Ecto neural progenitor cell (in vitro differentiated cells): ENCODE measurements at regions not wholly inside any gene's neighbourhood (a gene's known extent, or its start where the extent isn't known, plus 50 kb on each side); places are given as distances from the start of the nearest gene placed in this dataset.
"Not testable (repeated sequence)": the region's sequence is repeated elsewhere in the genome, so short reads cannot be mapped to it uniquely, and the experiment has no call there.

Experiments
- DNase-seq: peaks from one replicate; pipeline ENCODE4 v3.0.0-alpha.2; 2018; ENCODE audit warnings: low spot score

DNA sequence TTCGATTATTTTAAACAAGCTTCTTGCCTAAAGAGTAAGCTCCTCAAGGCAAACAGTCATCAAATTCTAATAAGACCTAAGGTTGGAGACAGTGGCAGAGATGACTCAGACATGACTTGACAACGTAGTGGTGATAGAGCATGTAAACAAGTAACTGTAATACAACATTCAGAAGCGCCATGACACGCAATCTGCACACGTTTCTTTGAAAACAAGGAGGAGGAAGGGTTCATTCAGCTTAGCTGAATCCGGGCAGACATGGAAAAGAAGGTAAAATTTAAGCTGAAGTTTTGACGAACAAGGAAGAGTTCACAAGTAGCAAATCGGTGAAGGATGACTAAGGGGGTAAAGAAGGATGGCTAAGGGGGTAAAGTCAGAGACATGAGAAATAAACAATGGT lies 152.4 kb upstream of the ZC3H12C start:
- DNase-seq = no peak

DNA sequence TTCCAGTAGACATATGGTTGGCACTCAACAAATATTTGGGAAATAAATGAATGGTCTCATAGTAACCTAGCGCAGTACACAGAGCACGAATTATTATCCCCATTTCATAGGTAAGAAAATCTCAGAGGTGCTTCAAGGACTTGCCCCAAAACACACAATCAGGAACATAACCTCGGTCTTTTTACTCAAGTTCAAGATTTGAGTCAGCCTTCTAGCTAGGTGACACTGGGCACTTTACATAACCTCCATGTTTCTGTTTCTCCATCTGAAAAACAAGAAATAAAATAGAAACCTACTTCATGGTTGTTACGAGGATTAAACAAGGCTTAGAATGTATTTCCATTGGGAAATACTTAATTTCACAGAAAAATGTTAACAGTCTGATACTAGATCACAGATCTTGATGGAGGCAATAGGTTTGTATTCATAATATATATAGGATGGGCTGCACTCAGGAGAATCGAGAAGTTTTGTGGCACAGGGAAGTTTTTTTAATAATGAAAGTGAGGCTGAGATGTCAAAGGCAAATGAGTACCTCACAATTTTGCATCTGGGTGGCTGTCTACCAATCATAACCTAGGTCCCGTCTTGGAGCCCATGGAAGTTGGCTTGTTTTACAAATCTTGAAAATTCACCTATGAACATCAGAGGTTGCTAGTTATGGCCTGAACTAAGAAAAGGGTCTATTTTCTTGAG lies 147.4 kb upstream of the ZC3H12C start:
- no peak for DNase-seq

DNA sequence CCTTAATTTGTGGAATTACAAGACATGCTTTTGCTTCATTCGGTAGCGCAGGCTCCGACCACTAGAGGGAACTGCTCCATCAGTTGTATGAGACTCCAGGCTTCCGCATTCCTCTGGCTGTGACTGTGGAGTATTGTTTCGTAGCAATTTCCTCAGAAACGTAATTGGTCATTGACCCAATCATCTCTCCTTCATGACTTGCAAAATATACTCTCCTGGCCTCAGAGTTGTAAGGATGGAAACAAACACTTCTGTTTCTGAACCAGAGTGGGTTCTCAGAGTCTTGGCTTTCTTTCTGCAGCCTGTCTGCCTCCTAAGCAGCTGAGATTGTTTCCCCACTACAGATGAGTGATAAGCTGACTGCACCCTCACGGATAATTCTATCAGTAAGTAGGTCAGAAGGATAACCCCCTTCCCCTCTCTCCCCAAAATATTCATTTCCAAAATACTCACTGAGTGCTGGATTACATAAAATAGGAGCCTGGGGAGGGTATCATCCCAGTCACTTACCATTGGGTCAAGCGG lies 146.8 kb upstream of the ZC3H12C start:
- DNase-seq = peak; percentile 74

DNA sequence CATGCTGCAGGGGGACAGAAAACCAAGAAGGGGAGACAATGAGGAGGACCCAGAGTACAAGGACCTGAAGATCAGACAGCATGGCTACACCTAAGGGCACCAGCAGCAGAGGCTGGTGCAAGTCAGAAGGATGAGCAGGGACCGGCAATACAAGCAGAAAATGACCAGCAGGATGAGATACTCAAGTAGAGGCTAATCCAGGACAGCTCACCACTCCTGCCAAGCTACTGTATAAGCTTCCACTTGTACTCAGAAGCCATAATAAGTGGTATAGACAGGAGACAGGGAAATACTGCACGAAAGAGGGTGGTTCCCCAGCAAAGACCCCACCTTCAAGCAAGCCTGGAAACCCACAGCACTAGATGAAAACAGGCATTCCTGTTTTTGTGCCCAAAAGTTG lies 138.7 kb upstream of the ZC3H12C start:
- DNase-seq = no peak

DNA sequence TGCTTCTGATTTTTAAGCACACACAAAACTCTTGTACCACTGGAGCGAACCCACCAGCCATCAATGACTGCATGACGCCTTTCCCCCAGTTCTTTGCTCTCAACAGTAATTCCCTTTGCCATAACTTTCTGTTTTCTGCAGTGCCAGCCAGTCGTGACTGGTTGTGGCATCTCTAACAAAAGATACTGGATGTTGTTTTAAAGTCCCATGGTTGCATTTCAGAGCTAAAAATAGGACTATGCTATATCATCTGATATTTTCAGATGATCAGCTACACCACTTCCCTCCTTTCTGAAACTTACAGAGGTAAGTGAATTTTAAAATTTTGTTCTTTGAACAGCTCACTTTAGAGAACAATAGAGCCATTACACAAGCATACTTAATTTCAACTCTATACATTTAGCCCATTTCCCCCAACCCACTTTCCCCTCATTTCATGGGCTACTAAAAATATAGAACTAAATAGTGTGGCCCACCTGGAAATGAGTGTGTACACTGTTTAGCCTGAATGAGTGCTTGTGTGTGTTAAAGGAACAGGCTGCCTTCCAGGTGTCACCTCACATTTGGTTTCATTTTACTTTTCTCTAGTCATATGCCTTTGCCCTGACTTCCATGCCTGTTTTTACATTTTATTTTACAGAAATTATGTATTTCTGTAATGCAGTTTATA lies 136.9 kb upstream of the ZC3H12C start:
- DNase-seq = no peak

DNA sequence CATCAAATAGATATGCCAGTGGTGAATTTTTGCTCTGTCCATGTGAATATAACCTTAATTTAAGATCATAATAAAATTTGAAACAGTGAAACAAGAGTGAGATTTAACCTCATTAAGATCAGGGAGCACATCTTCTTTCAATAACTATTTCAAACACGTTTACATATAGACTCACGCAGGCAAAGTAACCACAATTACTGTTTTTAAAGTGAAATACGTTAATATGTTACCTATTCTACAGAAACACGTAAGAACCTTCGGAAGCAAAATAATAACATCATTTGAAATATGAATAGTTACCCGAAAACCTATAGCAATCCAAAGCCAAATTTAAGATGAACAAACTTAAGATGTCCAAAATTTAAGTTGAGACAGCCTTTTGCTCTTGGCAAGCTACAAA lies 136.2 kb upstream of the ZC3H12C start:
- no peak for DNase-seq

DNA sequence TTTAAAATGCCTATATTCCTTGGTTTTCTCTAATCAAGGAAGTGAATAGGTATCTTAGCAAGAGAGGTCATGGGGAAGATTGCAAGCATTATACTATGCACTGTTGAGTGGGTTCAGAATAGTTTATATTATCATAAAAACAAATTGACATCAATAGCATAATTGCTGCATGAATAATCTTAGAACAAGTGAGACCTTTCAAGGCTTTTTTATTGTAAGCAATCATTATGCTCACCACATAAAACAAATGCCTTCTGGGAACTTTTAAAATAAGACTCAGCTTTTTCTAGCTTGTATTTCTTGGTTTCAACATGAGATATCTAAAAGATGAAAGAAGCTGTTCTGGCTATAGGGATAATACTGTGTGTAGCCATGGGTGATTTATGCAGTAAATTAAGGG lies 135.6 kb upstream of the ZC3H12C start:
- DNase-seq = no peak

DNA sequence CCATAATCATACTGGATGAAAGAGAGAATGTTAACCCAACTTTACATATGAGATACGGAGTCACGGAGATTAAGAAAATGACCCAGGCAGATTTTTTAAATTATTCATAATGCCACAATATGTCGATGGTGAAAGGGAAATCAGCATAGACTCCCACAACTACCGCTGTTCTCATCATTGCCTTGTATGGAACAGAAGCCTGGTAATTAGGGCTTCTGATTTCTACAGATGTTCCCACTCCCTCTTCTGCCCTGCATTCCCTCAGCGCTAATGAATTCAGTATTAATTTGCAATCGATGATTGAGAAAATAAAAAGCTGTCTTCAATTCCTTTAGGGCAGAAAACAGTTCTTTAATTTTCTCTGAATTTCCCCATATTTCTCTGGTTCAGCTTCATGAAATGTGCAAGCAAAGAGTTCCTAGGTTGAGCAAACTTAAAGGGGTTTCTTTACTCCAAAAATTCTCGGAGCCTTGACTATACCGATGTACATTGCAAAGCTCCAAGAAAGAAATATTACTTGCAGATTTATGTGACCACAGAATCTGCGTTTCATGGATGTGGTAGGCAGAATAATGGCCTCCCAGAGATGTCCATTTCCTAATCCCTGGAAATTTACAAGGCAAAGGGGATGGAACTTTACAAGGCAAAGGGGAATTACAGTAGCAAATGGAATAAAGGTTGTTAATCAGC lies 134.9 kb upstream of the ZC3H12C start:
- DNase-seq = no peak

DNA sequence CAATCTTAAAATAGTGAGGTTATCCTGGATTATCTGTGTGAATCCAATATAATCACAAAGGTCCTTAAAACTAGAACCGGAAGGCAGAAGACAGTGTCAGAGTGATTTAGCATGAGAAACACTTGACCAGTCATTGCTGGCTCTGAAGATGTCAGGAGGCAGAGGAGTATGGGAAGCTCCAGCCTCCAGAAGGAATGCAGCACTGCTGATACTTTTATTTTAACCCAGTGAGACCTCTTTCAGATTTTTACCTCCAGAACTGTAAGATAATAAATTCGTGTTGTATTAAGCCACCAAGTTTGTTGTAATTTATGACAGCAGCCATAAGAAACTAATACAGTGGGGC lies 134.4 kb upstream of the ZC3H12C start:
- DNase-seq = no peak

DNA sequence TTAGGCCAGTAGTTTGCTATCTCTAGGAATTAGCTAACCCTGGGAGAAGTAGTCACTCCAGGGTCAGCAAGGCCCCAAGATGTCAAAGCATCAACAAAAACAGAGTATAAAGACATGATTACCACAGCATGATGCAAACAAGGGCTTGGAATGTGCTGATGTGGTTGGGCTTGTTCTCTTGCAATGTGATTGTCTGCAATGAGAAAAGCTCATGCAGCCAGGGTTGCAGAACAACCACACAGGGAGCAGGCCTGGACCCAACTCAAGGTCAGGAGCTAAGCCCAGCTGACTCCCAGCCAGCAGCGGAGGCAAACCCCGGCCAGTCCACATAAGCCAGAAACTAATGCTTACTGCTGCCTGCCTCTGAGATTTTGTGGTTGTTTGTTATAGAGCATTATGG lies 132.4 kb upstream of the ZC3H12C start:
- no peak for DNase-seq

DNA sequence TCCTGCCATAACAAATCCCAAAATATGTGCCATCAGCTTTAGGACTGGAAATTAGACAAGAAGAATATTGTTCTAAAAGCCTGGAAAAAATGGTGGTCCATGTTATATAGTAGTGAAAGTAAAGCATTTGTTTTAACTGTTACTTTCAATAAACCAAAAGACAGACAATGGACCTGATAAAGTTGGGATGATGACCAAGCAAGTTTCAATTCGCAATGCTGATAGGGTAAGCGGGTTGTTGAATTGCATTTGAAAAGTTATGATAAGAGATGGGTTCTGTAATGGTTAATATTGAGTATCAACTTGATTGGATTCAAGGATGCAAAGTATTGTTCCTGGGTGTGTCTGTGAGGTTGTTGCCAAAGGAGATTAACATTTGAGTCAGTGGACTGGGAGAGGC lies 131.9 kb upstream of the ZC3H12C start:
- no peak for DNase-seq

DNA sequence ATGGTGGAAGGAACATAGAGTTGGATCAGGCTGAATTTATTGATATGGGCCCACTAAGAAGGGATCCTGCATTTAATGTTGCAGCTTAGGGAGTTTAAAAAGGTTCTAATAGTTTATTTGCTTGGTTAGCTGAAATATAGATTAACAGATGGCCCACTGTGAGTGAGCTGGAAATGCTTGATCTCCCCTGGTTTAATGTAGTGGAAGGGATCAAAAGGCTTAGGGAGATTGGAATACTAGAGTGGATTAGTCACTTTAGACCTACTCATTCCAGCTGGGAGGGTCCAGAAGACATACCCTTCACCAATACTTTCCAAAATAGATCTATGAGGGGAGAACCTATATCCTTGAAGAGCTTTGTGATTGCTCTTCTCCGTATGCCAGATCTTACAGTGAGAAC lies 130.1 kb upstream of the ZC3H12C start:
- DNase-seq = no peak

DNA sequence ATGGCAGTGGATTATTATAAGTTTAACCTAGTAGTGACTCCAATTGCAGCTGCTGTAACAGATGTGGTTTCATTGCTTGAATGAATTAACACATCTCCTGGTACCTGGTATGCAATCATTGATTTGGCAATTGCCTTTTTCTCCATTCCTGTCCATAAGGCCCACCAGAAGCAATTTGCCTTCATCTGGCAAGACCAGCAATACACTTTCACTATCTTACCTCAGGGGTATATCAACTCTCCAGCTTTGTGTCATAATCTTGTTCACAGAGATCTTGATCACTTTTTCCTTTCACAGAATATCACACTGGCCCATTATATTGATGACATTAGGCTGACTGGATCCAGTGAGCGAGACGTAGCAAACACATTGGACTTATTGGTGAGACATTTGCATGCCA lies 128.7 kb upstream of the ZC3H12C start:
- no peak for DNase-seq

DNA sequence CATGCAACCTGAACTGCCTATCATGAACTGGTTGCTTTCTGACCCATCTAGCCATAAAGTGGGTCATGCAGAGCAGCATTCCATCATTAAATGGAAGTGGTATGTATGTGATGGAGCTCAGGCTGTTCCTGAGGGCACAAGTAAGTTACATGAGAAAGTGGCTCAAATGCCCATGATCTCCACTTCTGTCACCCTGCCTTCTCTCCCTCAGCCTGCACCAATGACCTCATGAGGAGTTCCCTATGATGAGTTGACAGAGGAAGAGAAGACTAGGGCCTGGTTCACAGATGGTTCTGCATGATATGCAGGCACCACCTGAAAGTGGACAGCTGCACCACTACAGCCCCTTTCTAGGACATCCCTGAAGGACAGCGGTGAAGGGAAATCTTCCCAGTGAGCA lies 127.7 kb upstream of the ZC3H12C start:
- not testable (repeated sequence) for DNase-seq

DNA sequence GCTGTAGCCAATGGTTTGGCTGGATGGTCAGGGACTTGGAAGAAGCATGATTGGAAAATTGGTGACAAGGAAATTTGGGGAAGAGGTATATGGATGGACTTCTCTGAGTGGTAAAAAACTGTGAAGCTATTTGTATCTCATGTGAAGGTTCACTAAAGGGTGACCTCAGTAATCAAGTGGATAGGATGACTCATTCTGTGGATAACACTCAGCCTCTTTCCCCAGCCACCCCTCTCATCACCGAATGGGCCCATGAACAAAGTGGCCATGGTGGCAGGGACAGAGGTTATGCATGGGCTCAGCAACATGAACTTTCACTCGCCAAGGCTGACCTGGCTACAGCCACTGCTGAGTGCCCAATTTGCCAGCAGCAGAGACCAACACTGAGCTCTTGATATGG lies 127.3 kb upstream of the ZC3H12C start:
- not testable (repeated sequence) for DNase-seq

DNA sequence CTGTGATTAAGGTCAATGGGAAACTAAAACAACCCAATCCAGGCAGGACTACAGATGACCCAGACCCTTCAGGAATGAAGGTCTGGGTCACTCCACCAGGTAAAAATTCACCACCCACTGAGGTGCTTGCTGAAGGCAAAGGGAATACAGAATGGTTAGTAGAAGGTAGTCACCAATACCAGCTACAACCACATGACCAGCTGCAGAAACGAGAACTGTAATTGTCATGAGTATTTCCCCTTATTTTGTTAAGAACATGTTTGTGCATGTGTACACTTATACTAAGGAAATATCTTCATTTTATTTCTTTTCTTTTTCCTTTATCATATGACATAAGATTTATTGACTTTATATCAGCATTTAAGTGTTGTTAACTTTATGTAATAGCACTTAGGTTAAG lies 126.1 kb upstream of the ZC3H12C start:
- not testable (repeated sequence) for DNase-seq

DNA sequence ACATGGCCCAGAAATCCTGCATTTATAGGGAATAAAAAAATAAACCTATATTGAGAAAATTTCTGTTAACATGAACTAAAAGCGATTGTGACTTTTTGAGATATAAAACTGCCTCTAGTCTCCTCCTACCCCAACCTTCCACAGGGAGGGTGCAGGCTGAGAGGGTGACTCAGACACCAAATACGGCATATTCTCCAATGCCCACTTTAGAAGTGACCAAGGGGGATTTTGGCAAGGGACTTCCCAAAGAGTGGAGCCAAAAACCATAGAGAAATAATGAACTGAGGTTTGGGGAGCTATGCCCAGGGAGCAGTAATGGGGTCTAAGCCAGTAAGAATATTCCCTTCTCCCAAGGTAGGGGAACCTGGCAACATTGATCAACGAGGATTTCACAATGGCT lies 124.9 kb upstream of the ZC3H12C start:
- no peak for DNase-seq

DNA sequence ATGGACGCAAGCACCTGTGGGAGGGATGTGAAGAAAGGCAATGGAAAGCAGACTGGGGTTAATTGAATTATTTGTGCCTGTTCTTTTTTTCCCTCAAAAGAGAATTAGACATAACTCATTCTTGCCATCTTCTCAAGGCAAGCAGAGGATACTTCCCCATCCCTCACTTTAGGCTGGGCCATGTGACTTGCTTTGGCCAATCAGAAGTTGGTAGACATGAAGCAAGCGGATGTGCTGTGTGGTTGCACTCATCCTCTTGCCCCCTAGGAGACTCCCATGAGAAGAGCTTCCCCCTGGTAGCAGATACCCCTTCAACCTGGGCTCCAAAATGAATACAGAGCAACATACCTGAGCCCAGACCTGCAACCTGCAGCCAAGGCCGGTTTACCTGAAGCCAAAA lies 124.4 kb upstream of the ZC3H12C start:
- DNase-seq = no peak

DNA sequence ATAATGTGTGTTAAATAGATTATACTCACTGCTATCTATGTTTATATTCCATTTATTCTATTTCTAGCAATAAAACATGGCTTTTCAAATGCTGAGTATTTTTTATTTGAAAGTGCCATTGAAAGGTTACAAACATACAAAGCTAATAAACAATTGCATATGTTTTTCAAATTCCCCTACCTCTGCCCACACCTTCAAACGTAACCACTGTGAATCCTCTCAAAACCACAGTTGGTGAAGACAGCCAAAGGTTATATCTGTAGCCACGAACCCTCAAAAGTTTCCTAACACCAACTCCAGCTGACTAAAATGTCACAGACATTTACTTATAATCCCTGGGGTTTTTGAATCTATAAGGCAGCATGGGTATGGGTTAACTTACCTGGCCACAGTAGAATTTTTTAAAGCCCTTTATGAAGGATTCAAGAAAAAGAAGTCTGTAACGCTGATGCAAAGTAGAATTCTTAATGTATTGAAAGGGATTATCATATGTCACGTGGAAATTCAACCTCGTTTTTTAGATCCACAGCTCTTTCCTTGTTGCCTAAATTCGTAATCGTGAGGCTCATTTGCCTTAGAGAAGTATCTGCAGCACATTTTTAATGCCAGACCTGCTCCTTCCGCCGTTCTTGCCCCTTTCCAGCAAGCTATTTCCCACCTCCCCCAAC lies 122.5 kb upstream of the ZC3H12C start:
- DNase-seq = no peak

DNA sequence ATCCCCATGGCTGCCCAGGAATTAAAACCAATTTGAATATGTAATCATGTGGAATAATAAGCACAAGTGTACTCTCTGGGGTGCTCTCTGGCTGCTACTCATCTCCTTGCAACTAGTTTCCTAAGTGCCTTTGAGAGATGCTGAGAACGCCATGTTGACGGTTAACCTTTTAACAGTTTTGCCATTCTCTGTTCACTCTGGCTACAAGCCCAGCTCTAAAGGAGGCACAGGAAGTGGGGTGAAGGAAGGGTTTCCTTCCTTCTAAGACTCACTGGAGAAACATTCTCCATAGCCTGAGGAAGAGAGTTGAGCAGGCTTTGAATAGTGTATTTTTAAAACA lies 122.0 kb upstream of the ZC3H12C start:
- DNase-seq = no peak

DNA sequence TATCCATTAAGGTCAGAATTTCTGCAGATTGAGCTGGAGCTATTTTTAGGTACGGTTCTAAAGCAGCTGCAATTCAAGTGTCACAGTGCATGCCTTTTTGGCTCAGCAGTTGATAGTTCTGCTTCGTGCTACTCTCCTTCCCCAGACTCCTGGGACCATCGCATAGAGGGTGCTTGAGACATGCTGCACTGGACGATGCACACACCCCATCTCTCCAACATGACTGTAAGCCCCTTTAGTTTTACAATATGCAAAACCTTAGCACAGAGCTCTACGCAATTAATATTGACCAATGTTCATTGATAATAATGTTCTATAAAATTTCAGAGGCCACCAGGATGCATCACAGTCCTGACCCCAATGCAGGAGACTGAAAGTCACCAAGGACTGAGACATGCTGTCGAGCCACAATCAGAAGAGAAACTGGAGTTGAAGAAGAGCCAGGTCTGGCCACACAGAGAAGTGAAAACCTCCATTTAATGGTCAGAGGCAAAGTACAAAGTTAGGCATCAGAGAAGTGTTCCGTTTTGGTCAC lies 120.9 kb upstream of the ZC3H12C start:
- DNase-seq = no peak

DNA sequence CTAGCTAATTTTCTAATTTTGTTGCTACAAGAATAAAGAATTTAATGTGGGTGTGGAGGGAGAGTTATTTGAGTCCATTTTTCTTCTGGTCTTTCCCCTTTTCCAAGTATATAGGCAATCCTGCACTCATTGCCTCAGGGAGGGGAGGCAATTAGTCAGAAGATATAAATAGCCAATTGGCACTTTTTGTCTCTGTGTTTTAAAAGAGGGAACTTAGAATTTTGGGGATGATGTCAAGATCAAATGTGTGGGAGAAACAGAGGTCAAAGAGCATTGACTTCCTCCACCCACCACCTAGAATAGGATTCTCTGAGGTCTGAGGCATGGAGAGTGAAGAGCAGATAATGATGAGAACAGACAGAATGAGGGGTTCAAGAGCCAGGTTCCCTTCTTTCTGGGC lies 120.3 kb upstream of the ZC3H12C start:
- DNase-seq = no peak

DNA sequence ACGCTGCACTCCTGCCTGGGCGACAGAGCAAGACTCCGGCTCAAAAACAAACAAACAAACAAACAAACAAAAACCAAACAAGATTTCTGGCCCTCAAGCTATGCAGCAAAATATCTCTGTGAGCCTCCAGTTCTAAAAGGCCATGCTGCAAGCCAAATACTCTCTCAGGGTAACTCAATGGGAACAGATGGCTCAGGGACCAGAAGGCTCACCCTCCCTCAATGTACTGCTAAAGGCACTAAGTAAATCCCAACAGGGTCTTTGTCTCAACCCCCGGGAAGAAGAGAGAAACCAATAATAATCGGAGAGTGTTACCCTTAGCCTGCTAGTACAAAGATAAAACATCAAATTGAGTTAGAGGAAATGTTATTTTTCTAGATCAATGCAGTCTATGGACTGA lies 119.7 kb upstream of the ZC3H12C start:
- no peak for DNase-seq
